ENCODE measurements at regions not wholly inside any gene's neighbourhood (a gene's known extent, or its start where the extent isn't known, plus 50 kb on each side); places are given as distances from the start of the nearest gene placed in this dataset.

- TF ChIP-seq CTCF (IDR thresholded peaks at IDR 0.05) = no peak
- TF ChIP-seq POLR2AphosphoS5 (IDR thresholded peaks at IDR 0.05) = no peak
- TF ChIP-seq POLR2A (IDR thresholded peaks at IDR 0.05) = no peak
Observed at GRCh38 chr16:9249534-9249933, 158.1 kb downstream of the HAPSTR1 start.
